B cell (primary cell): ENCODE measurements at regions not wholly inside any gene's neighbourhood (a gene's known extent, or its start where the extent isn't known, plus 50 kb on each side); places are given as distances from the start of the nearest gene placed in this dataset.

ENCODE experiments used
- ATAC-seq: fragments of 200-7000 bp; cut with Tn5 transposase; one replicate; pipeline ENCODE4 v1.10.0; 2021; ENCODE audit warnings: low read depth, mild to moderate bottlenecking, moderate number of reproducible peaks, moderate library complexity
- CTCF ChIA-PET: fragments of 350-600 bp; sonication (Branson Sonifier 250); formaldehyde crosslinking; loops from one replicate; lab custom pipeline; 2021; ENCODE audit warnings: antibody characterized with exemption, inconsistent platforms; lab: Charles Lee
- POLR2A ChIA-PET: fragments of 350-600 bp; sonication (Branson Sonifier 250); formaldehyde crosslinking; loops from one replicate; lab custom pipeline; 2021; ENCODE audit warnings: antibody characterized with exemption; lab: Charles Lee
- DNase-seq: peaks from one replicate; pipeline ENCODE4 v3.0.0; 2013
- H2AFZ ChIP-seq: 2 replicates; pipeline ENCODE4 v1.6.1; 2012; ENCODE audit warnings: mild to moderate bottlenecking, low read depth, low read length; ENCODE audit not compliant: insufficient read depth, poor library complexity, severe bottlenecking
- H3K27ac ChIP-seq, 2 donors: 1 replicate in 1 of 2; 2 replicates in 1 of 2; pipeline ENCODE4 v1.5.1; 2012 to 2013; ENCODE audit warnings: low read length in 2 of 2, mild to moderate bottlenecking in 2 of 2, moderate library complexity in 1 of 2
- H3K27me3 ChIP-seq, 4 experiments: fragments of 200-600 bp in 1 of 4; sonication (generic) in 1 of 4; replicated peaks in 1 of 4; 1 replicate in 2 of 4; 2 replicates in 2 of 4; pipeline versions ENCODE4 v1.6.1 to v1.7.0; 2013 to 2016; ENCODE audit warnings: low read length in 3 of 4, mild to moderate bottlenecking in 2 of 4, mixed read lengths in 1 of 4, moderate library complexity in 1 of 4; ENCODE audit not compliant: insufficient read depth in 4 of 4, control insufficient read depth in 3 of 4; ENCODE audit errors: control extremely low read depth in 1 of 4
- H3K36me3 ChIP-seq, 2 experiments: replicated peaks in 1 of 2; 1 replicate in 1 of 2; 2 replicates in 1 of 2; pipeline versions ENCODE4 v1.6.1 to v1.7.1; 2013; ENCODE audit warnings: low read length in 1 of 2; ENCODE audit not compliant: insufficient read depth in 2 of 2, control insufficient read depth in 1 of 2; ENCODE audit errors: control extremely low read depth in 1 of 2, extremely low read depth in 1 of 2
- H3K4me1 ChIP-seq, 2 donors: fragments of 200-600 bp in 1 of 2; sonication (generic) in 1 of 2; 1 replicate in 1 of 2; 2 replicates in 1 of 2; pipeline versions ENCODE4 v1.5.1 to v1.6.1; 2013 to 2017; ENCODE audit warnings: low read length in 2 of 2; ENCODE audit not compliant: control insufficient read depth in 2 of 2, insufficient read depth in 2 of 2
- H3K4me2 ChIP-seq: replicated peaks from 2 replicates; pipeline ENCODE3; 2012; ENCODE audit warnings: mild to moderate bottlenecking, low read depth, low read length; ENCODE audit not compliant: poor library complexity, severe bottlenecking
- H3K4me3 ChIP-seq, 5 experiments: fragments of 200-600 bp in 1 of 5; sonication (generic) in 1 of 5; 1 replicate in 3 of 5; 2 replicates in 2 of 5; pipeline versions ENCODE4 v1.5.1 to v1.7.0; 2011 to 2016; ENCODE audit warnings: low read length in 4 of 5, mild to moderate bottlenecking in 4 of 5, low read depth in 2 of 5, control low read depth in 1 of 5, moderate library complexity in 1 of 5; ENCODE audit not compliant: insufficient read depth in 1 of 5; ENCODE audit errors: control extremely low read depth in 1 of 5, extremely low read depth in 1 of 5
- H3K79me2 ChIP-seq: fragments of 200-600 bp; sonication (generic); one replicate; pipeline ENCODE4 v1.6.0; 2016; ENCODE audit warnings: low read length; ENCODE audit not compliant: control insufficient read depth, insufficient read depth
- H3K9ac ChIP-seq: fragments of 200-600 bp; sonication (generic); 2 replicates; pipeline ENCODE4 v1.6.1; 2017; ENCODE audit warnings: mild to moderate bottlenecking, low read length, moderate library complexity
- H3K9me3 ChIP-seq, 3 donors: one replicate each; pipeline versions ENCODE4 v1.6.1 to v1.7.1; 2013; ENCODE audit warnings: low read length in 2 of 3; ENCODE audit not compliant: control insufficient read depth in 2 of 3, insufficient read depth in 1 of 3; ENCODE audit errors: control extremely low read depth in 1 of 3
- H4K20me1 ChIP-seq: 2 replicates; pipeline ENCODE4 v1.6.0; 2012; ENCODE audit warnings: mild to moderate bottlenecking, low read length; ENCODE audit not compliant: insufficient read depth, control insufficient read depth, poor library complexity, severe bottlenecking
- H3K27ac Mint-ChIP-seq: one replicate; pipeline ENCODE4 v1.8.0; 2021; ENCODE audit warnings: mixed read lengths
- H3K27me3 Mint-ChIP-seq: one replicate; pipeline ENCODE4 v1.8.0; 2021; ENCODE audit warnings: mixed read lengths
- H3K4me1 Mint-ChIP-seq: one replicate; pipeline ENCODE4 v1.8.0; 2021; ENCODE audit warnings: mixed read lengths
- H3K4me3 Mint-ChIP-seq: one replicate; pipeline ENCODE4 v1.8.0; 2021; ENCODE audit warnings: mixed read lengths
- H3K9me3 Mint-ChIP-seq: one replicate; pipeline ENCODE4 v1.8.0; 2022; ENCODE audit warnings: mixed read lengths; ENCODE audit not compliant: insufficient read depth
- CTCF ChIP-seq: fragments of 200-600 bp; IDR thresholded peaks from one replicate; pipeline ENCODE4 v1.8.0; 2022; ENCODE audit warnings: antibody characterized with exemption, mild to moderate bottlenecking
- EZH2 ChIP-seq: IDR thresholded peaks from 2 replicates; pipeline ENCODE4 v1.6.1; 2012; ENCODE audit warnings: borderline replicate concordance, low read depth, mild to moderate bottlenecking, moderate library complexity, low read length; ENCODE audit not compliant: insufficient read depth, poor library complexity, severe bottlenecking
- WGBS: methylation state at CpG from one replicate; pipeline ENCODE4 v1.1.5; 2013; ENCODE audit warnings: missing lambda C conversion rate; ENCODE audit not compliant: insufficient coverage; 5-methylcytosine and 5-hydroxymethylcytosine counted together
- intact Hi-C: fragments of 100-400 bp; cut with micrococcal nuclease; formaldehyde crosslinking; loops from one replicate; pipeline ENCODE4 v1.10.0; 2022

GRCh38 chr2:34096562-34097171 lies 497.6 kb upstream of the FAM98A start:
- POLR2A ChIA-PET = no interaction called here
- no peaks in the 10 kb centered on the region for H3K27me3 Mint-ChIP-seq
- H3K4me2 ChIP-seq = no peak overlapping the region
- no peak for TF ChIP-seq EZH2
- TF ChIP-seq CTCF = peak; percentile 90
- DNase-seq = peak; percentile 50
- H3K4me1 ChIP-seq = no peaks in the 10 kb centered on the region
- peaks cover 2% of the 10 kb centered on the region for H3K4me1 Mint-ChIP-seq
- H2AFZ ChIP-seq = no peak overlapping the region
- H3K36me3 ChIP-seq = no peaks in the 10 kb centered on the region
- intact Hi-C loops = loop anchor here (5.0 kb wide), 1 partner anchor 1316 kb away; no protein-coding TSS in a partner anchor
- H3K4me3 Mint-ChIP-seq = no peak overlapping the region
- no peak overlapping the region for H3K27ac ChIP-seq
- no peak overlapping the region for H3K4me3 ChIP-seq
- no peaks in the 10 kb centered on the region for H3K9me3 Mint-ChIP-seq
- H3K27ac Mint-ChIP-seq = no peak overlapping the region
- CTCF ChIA-PET = interaction anchor here (1.0 to 1.9 kb wide), 4 partner anchors 8 to 63 kb away, joined by 3 to 7 read pairs (median 4); no protein-coding TSS in a partner anchor
- H3K79me2 ChIP-seq = no peaks in the 10 kb centered on the region
- no peak overlapping the region for H3K9ac ChIP-seq
- ATAC-seq = peak; percentile 33
- no peaks in the 10 kb centered on the region for H3K27me3 ChIP-seq
- no CpG with 5 or more reads among the region's 3 CpGs for WGBS
- H3K9me3 ChIP-seq = no peaks in the 10 kb centered on the region
- H4K20me1 ChIP-seq = no peaks in the 10 kb centered on the region

DNA sequence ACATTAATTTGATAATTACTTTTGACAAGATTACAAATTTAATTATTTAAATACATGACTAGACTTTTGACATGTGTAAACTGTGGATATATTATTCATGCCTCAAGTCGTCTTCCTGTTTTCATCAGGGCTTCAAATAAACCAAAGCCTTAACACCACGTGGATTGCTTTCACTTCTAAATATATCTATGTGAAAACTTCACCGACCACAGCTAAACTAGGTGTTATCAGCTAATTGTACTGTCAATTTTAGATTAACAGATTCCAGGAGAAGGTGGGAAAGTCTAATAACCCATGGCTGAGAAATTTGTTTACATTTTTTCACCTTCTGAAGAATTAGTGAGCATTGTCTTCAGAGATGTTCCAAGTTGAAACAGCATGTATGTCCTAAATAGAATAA lies 494.7 kb upstream of the FAM98A start:
- ATAC-seq (no peak), DNase-seq (no peak)
- no peaks in the 10 kb centered on the region for H3K36me3 ChIP-seq
- H3K27me3 ChIP-seq = no peaks in the 10 kb centered on the region
- no peaks in the 10 kb centered on the region for H3K9me3 Mint-ChIP-seq
- H3K4me3 ChIP-seq = no peak overlapping the region
- no peaks in the 10 kb centered on the region for H3K4me1 ChIP-seq
- no peak overlapping the region for H2AFZ ChIP-seq
- whole genome bisulfite sequencing = no CpG with 5 or more reads among the region's 3 CpGs
- H3K27me3 Mint-ChIP-seq = no peaks in the 10 kb centered on the region
- no peak overlapping the region for H3K4me2 ChIP-seq
- ChIA-PET POLR2A (no interaction called here), CTCF (no interaction called here)
- no peaks in the 10 kb centered on the region for H3K9me3 ChIP-seq
- no peaks in the 10 kb centered on the region for H4K20me1 ChIP-seq
- TF ChIP-seq CTCF (no peak), EZH2 (no peak)
- H3K27ac ChIP-seq = no peak overlapping the region
- peaks cover 2% of the 10 kb centered on the region for H3K4me1 Mint-ChIP-seq
- no peaks in the 10 kb centered on the region for H3K79me2 ChIP-seq
- no peak overlapping the region for H3K9ac ChIP-seq
- H3K27ac Mint-ChIP-seq = no peak overlapping the region
- no peak overlapping the region for H3K4me3 Mint-ChIP-seq
- intact Hi-C loops = no loop called here
